ENCODE measurements at regions not wholly inside any gene's neighbourhood (a gene's known extent, or its start where the extent isn't known, plus 50 kb on each side); places are given as distances from the start of the nearest gene placed in this dataset.

DNA sequence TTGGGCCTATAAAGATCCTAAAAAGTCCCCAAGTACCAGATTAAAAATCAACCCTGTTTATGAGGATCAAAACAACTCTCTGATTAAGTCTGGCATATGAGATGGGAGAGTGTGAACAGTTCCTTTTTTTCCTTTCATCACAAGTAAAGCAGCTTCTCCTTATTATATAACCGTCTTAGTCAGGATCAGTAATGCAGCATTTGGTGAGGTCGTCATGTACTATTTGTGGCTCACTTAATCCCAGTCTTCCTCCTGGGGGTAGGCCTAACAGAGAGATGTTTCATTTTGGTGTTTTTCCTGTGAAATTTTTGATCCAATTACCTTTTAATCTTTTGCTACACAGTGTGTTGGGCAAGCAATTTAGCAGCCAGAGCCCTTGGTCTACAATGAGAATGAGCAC is 333.1 kb upstream of the KCNMB2 start:
- Histone ChIP-seq H3K79me2 (ENCODE audit: low read length) (no peaks in the 10 kb centered on the region), H3K4me2 (ENCODE audit: low read depth, low read length) (no peak overlapping the region), H3K9me3 (replicated peaks; ENCODE audit: insufficient read depth, low read length) (no peaks in the 10 kb centered on the region), H3K4me3 (ENCODE audit: low read length) (no peak overlapping the region), H3K36me3 (replicated peaks; ENCODE audit: insufficient read depth, low read length) (no peaks in the 10 kb centered on the region), H3F3A (ENCODE audit: insufficient read depth, low read length) (no peaks in the 10 kb centered on the region), H3K9ac (ENCODE audit: low read length) (no peak overlapping the region), H3K9me2 (replicated peaks; ENCODE audit: insufficient read depth, low read length) (no peaks in the 10 kb centered on the region), H3K27me3 (replicated peaks; ENCODE audit: insufficient read depth, low read length) (no peaks in the 10 kb centered on the region), H2AFZ (ENCODE audit: low read length) (no peak overlapping the region), H3K4me1 (ENCODE audit: low read length) (no peaks in the 10 kb centered on the region), H4K20me1 (ENCODE audit: insufficient read depth, low read length) (no peaks in the 10 kb centered on the region), H3K27ac (ENCODE audit: low read length) (no peak overlapping the region)
- TF ChIP-seq CTCF (IDR thresholded peaks at IDR 0.05; ENCODE audit: low read length) (no peak), EZH2 (optimal IDR thresholded peaks at IDR 0.05; ENCODE audit: low read depth, low read length) (no peak)
- DNase-seq: no peak

DNA sequence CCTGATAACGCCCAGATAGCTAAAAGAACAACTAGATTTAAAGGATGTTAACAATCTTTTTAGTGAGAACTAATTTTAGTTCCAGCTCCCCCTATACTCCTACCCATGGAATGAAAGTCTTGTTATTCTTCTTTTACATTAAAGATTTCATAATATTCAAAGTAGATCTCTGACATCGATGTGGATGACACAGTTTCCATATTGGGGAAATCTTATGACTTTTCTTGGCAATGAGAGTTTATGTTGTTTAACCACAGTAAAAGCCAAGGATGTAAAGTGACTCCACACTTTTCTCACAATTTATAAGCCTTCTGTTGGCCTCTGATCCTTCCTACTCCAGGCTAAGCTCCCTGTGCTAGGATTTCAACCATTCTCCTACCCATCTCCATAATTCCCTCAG is 332.6 kb upstream of the KCNMB2 start:
- no peaks in the 10 kb centered on the region for H3K4me1 ChIP-seq (ENCODE audit: low read length)
- H3K27me3 ChIP-seq (replicated peaks; ENCODE audit: insufficient read depth, low read length): no peaks in the 10 kb centered on the region
- H3K9ac ChIP-seq (ENCODE audit: low read length): no peak overlapping the region
- H3K4me2 ChIP-seq (ENCODE audit: low read depth, low read length): no peak overlapping the region
- no peak overlapping the region for H3K27ac ChIP-seq (ENCODE audit: low read length)
- TF ChIP-seq CTCF (IDR thresholded peaks at IDR 0.05; ENCODE audit: low read length): no peak
- no peak for TF ChIP-seq EZH2 (optimal IDR thresholded peaks at IDR 0.05; ENCODE audit: low read depth, low read length)
- TF ChIP-seq EZH2phosphoT487 (IDR thresholded peaks at IDR 0.05; ENCODE audit: low read length): no peak
- H4K20me1 ChIP-seq (ENCODE audit: insufficient read depth, low read length): no peaks in the 10 kb centered on the region
- no peaks in the 10 kb centered on the region for H3K36me3 ChIP-seq (replicated peaks; ENCODE audit: insufficient read depth, low read length)
- no peak overlapping the region for H2AFZ ChIP-seq (ENCODE audit: low read length)
- DNase-seq: no peak
- no peaks in the 10 kb centered on the region for H3K9me3 ChIP-seq (replicated peaks; ENCODE audit: insufficient read depth, low read length)
- no peaks in the 10 kb centered on the region for H3F3A ChIP-seq (ENCODE audit: insufficient read depth, low read length)
- no peak overlapping the region for H3K4me3 ChIP-seq (ENCODE audit: low read length)
- no peaks in the 10 kb centered on the region for H3K79me2 ChIP-seq (ENCODE audit: low read length)
- H3K9me2 ChIP-seq (replicated peaks; ENCODE audit: insufficient read depth, low read length): no peaks in the 10 kb centered on the region

DNA sequence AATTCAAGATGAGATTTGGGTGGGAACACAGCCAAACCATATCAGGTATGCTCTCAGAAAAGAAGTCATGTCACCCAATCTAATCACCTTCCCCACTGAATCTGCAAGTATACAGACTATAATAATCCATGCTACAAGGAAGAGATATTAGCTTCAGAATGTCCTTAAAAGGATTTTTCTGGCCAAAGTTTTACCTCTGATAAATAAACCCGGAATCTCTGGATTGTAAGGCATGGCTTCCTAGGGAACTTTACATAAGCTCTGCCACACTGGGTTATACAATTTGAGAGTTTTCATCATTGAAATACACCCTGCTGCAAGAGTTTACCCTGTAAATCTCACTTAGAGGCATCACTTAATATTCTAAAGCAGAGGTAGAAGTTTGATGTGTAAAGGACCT is 330.5 kb upstream of the KCNMB2 start:
- no peaks in the 10 kb centered on the region for H3K9me2 ChIP-seq (replicated peaks; ENCODE audit: insufficient read depth, low read length)
- H3K9me3 ChIP-seq (replicated peaks; ENCODE audit: insufficient read depth, low read length): no peaks in the 10 kb centered on the region
- H3F3A ChIP-seq (ENCODE audit: insufficient read depth, low read length): no peaks in the 10 kb centered on the region
- DNase-seq: no peak
- no peak overlapping the region for H3K4me3 ChIP-seq (ENCODE audit: low read length)
- no peak overlapping the region for H3K9ac ChIP-seq (ENCODE audit: low read length)
- H3K36me3 ChIP-seq (replicated peaks; ENCODE audit: insufficient read depth, low read length): no peaks in the 10 kb centered on the region
- no peak overlapping the region for H3K27ac ChIP-seq (ENCODE audit: low read length)
- no peaks in the 10 kb centered on the region for H3K79me2 ChIP-seq (ENCODE audit: low read length)
- no peak for TF ChIP-seq CTCF (IDR thresholded peaks at IDR 0.05; ENCODE audit: low read length)
- TF ChIP-seq EZH2 (optimal IDR thresholded peaks at IDR 0.05; ENCODE audit: low read depth, low read length): no peak
- no peak for TF ChIP-seq EZH2phosphoT487 (IDR thresholded peaks at IDR 0.05; ENCODE audit: low read length)
- H3K27me3 ChIP-seq (replicated peaks; ENCODE audit: insufficient read depth, low read length): no peaks in the 10 kb centered on the region
- no peaks in the 10 kb centered on the region for H3K4me1 ChIP-seq (ENCODE audit: low read length)
- no peak overlapping the region for H2AFZ ChIP-seq (ENCODE audit: low read length)
- H3K4me2 ChIP-seq (ENCODE audit: low read depth, low read length): no peak overlapping the region
- H4K20me1 ChIP-seq (ENCODE audit: insufficient read depth, low read length): no peaks in the 10 kb centered on the region

Measured in MM.1S (cell line).